ENCODE measurements at regions not wholly inside any gene's neighbourhood (a gene's known extent, or its start where the extent isn't known, plus 50 kb on each side); places are given as distances from the start of the nearest gene placed in this dataset.

- Histone ChIP-seq H3K36me3 (replicated peaks in 1 of 2; ENCODE audit: control insufficient read depth in 1 of 2, insufficient read depth in 2 of 2, low read length in 2 of 2) (no peaks in the 10 kb centered on the region), H3K27ac (ENCODE audit: extremely low read length, insufficient read depth, low read length) (no peak overlapping the region), H3K4me2 (ENCODE audit: low read depth, low read length) (no peak overlapping the region), H3K79me2 (ENCODE audit: insufficient read depth, low read length) (no peaks in the 10 kb centered on the region), H4K20me1 (ENCODE audit: insufficient read depth, low read length) (no peaks in the 10 kb centered on the region), H2AFZ (ENCODE audit: low read length) (no peak overlapping the region), H3K9ac (ENCODE audit: insufficient read depth, low read depth, low read length) (no peak overlapping the region), H3K4me1 (ENCODE audit: insufficient read depth, low read length) (no peaks in the 10 kb centered on the region), H3K27me3 (ENCODE audit: control insufficient read depth in 1 of 2, insufficient read depth in 2 of 2, low read length in 2 of 2) (no peaks in the 10 kb centered on the region), H3K4me3 (replicated peaks in 1 of 3; ENCODE audit: insufficient read depth in 1 of 3, low read depth in 2 of 3, low read length in 3 of 3) (no peak overlapping the region), H3K9me3 (ENCODE audit: low read length) (no peaks in the 10 kb centered on the region)
- TF ChIP-seq IRF2 (CRISPR knock-in tag; IDR thresholded peaks at IDR 0.05) (no peak), TAF15 (IDR thresholded peaks at IDR 0.05; ENCODE audit: low read depth, low read length, poor library complexity, severe bottlenecking) (no peak), SAFB2 (CRISPR knock-in tag; IDR thresholded peaks at IDR 0.05; ENCODE audit: borderline replicate concordance, low read depth) (no peak)
- in situ Hi-C loops (cut with HindIII; ENCODE audit: extremely low pct_ligation_motif_present, low pct_unique_long_range_greater_than_20kb) = no loop called here
- CTCF ChIA-PET (ENCODE audit: low intra/inter-chr PET ratio, low total read pairs) = no interaction called here
- intact Hi-C loops (cut with micrococcal nuclease; ENCODE audit: unreplicated experiment) = no loop called here
- ATAC-seq = no peak
- DNase-seq (ENCODE audit: low spot score) = no peak
- WGBS (ENCODE audit: low lambda C conversion rate) = 0% methylated on average over 2 of the region's 2 CpGs
- POLR2A ChIA-PET = no interaction called here
- FAIRE-seq = no peak
- BruUV-seq (replicated peaks) = no TSS peak
Measured at GRCh38 chr4:65839164-65839931, 169.1 kb upstream of the EPHA5 start.

DNA sequence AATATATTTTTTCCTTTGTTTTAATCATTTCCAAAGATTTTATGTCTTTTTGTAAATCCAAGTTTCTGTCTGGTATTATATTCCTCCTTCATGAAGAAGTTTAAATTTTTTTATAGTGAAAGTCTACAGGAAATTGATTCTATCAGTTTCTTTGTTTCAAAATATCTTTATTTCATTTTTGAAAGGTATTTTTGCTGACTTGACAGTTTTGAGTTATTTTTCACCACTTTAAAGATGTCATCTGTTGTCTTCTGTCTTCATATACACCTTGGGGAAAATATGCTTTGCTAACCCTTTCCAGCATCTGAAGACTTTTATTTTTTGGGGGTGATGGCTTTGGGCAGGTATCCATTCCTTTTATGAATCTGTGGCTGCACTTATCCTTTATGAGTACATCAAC, 164.4 kb upstream of the EPHA5 start:
- in situ Hi-C loops (cut with HindIII; ENCODE audit: extremely low pct_ligation_motif_present, low pct_unique_long_range_greater_than_20kb) (no loop called here), intact Hi-C loops (cut with micrococcal nuclease; ENCODE audit: unreplicated experiment) (no loop called here)
- no peaks in the 10 kb centered on the region for H3K27me3 ChIP-seq (ENCODE audit: control insufficient read depth in 1 of 2, insufficient read depth in 2 of 2, low read length in 2 of 2)
- H3K9ac ChIP-seq (ENCODE audit: insufficient read depth, low read depth, low read length) = no peak overlapping the region
- FAIRE-seq (no peak), ATAC-seq (no peak), DNase-seq (ENCODE audit: low spot score) (no peak)
- H3K79me2 ChIP-seq (ENCODE audit: insufficient read depth, low read length) = no peaks in the 10 kb centered on the region
- no peaks in the 10 kb centered on the region for H4K20me1 ChIP-seq (ENCODE audit: insufficient read depth, low read length)
- no peak overlapping the region for H3K4me2 ChIP-seq (ENCODE audit: low read depth, low read length)
- no TSS peak for BruUV-seq (replicated peaks)
- no peak overlapping the region for H2AFZ ChIP-seq (ENCODE audit: low read length)
- no peaks in the 10 kb centered on the region for H3K36me3 ChIP-seq (replicated peaks in 1 of 2; ENCODE audit: control insufficient read depth in 1 of 2, insufficient read depth in 2 of 2, low read length in 2 of 2)
- CTCF ChIA-PET (ENCODE audit: low intra/inter-chr PET ratio, low total read pairs) = no interaction called here
- TF ChIP-seq, protein P1, sequence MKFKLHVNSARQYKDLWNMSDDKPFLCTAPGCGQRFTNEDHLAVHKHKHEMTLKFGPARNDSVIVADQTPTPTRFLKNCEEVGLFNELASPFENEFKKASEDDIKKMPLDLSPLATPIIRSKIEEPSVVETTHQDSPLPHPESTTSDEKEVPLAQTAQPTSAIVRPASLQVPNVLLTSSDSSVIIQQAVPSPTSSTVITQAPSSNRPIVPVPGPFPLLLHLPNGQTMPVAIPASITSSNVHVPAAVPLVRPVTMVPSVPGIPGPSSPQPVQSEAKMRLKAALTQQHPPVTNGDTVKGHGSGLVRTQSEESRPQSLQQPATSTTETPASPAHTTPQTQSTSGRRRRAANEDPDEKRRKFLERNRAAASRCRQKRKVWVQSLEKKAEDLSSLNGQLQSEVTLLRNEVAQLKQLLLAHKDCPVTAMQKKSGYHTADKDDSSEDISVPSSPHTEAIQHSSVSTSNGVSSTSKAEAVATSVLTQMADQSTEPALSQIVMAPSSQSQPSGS (CRISPR knock-in tag; IDR thresholded peaks at IDR 0.05) = no peak
- peak; percentile 97 to 99 for TF ChIP-seq MAFK (conservative IDR thresholded peaks at IDR 0.05 in 1 of 2, IDR thresholded peaks at IDR 0.05 in 1 of 2; ENCODE audit: low read length in 2 of 2)
- TF ChIP-seq MAFF (IDR thresholded peaks at IDR 0.05; ENCODE audit: low read depth, low read length) = peak; percentile 99
- no peak for TF ChIP-seq HDAC6 (IDR thresholded peaks at IDR 0.05; ENCODE audit: low read depth, low read length)
- H3K4me1 ChIP-seq (ENCODE audit: insufficient read depth, low read length) = no peaks in the 10 kb centered on the region
- H3K9me3 ChIP-seq (ENCODE audit: low read length) = no peaks in the 10 kb centered on the region
- POLR2A ChIA-PET = no interaction called here
- H3K27ac ChIP-seq (ENCODE audit: extremely low read length, insufficient read depth, low read length) = no peak overlapping the region
- H3K4me3 ChIP-seq (replicated peaks in 1 of 3; ENCODE audit: insufficient read depth in 1 of 3, low read depth in 2 of 3, low read length in 3 of 3) = no peak overlapping the region

Measured in HepG2 (cell line).